K562 (cell line): ENCODE measurements at regions not wholly inside any gene's neighbourhood (a gene's known extent, or its start where the extent isn't known, plus 50 kb on each side); places are given as distances from the start of the nearest gene placed in this dataset.

Source experiments
- ATAC-seq: fragments of 200-7000 bp; cut with Tn5 transposase; 3 replicates; pipeline ENCODE4 v1.9.1; 2020; ENCODE audit warnings: moderate library complexity
- BruUV-seq: library from RNA; stranded (reverse); fragments of 400-500 nt; replicated peaks from 2 replicates; lab custom pipeline; 2021; lab: Mats Ljungman, UMichigan
- CTCF ChIA-PET: fragments of 300-600 bp; formaldehyde crosslinking; extraction: SDS; loops from one replicate; lab custom pipeline; 2021; ENCODE audit warnings: low intra/inter-chr PET ratio; lab: Yijun Ruan, JAX
- POLR2A ChIA-PET: fragments of 300-600, 350-650 bp; sonication (Branson Sonifier 250); formaldehyde crosslinking; extraction: SDS; loops from one replicate; lab custom pipeline; 2021; ENCODE audit warnings: antibody characterized with exemption, inconsistent platforms; lab: Yijun Ruan, JAX
- DNase-seq, 4 experiments: peaks; one replicate each; pipeline versions ENCODE4 v3.0.0 to v3.0.0-alpha.2; 2011 to 2018; ENCODE audit warnings: low spot score in 3 of 4, mixed read lengths in 3 of 4; ENCODE audit errors: extremely low read depth in 1 of 4
- FAIRE-seq: peaks from 2 replicates; lab custom pipeline; 2011; peaks lifted over from hg19 to GRCh38; lab: Jason Lieb, UNC
- H2AFZ ChIP-seq: 2 replicates; pipeline ENCODE4 v1.6.0; 2011; ENCODE audit warnings: low read depth, low read length, control low read depth, inconsistent platforms
- H3K27ac ChIP-seq: fragments of 200-600 bp; 3 replicates; pipeline ENCODE4 v1.8.0; 2011; ENCODE audit warnings: low read depth, mild to moderate bottlenecking, control low read depth, inconsistent platforms, low read length, moderate library complexity, mixed read lengths; ENCODE audit errors: extremely low read depth
- H3K27me3 ChIP-seq, 2 experiments: fragments of 300-600 bp in 1 of 2; 2 replicates in 1 of 2; 3 replicates in 1 of 2; pipeline versions ENCODE4 v1.6.0 to v1.8.0; 2011; ENCODE audit warnings: inconsistent platforms in 2 of 2, low read length in 2 of 2, mild to moderate bottlenecking in 1 of 2, mixed read lengths in 1 of 2, moderate library complexity in 1 of 2; ENCODE audit not compliant: control insufficient read depth in 2 of 2, insufficient read depth in 2 of 2
- H3K36me3 ChIP-seq: fragments of 300-600 bp; 3 replicates; pipeline ENCODE4 v1.8.0; 2011; ENCODE audit warnings: mild to moderate bottlenecking, low read length, inconsistent platforms; ENCODE audit not compliant: control insufficient read depth, insufficient read depth
- H3K4me1 ChIP-seq, 2 experiments: fragments of 200-600 bp in 1 of 2; replicated peaks in 1 of 2; 2 replicates in 1 of 2; 3 replicates in 1 of 2; pipeline versions ENCODE4 v1.5.1 to v1.8.0; 2011; ENCODE audit warnings: inconsistent platforms in 2 of 2, low read length in 2 of 2, mild to moderate bottlenecking in 1 of 2, mixed read lengths in 1 of 2, moderate library complexity in 1 of 2; ENCODE audit not compliant: control insufficient read depth in 2 of 2, insufficient read depth in 2 of 2
- H3K4me2 ChIP-seq: 2 replicates; pipeline ENCODE4 v1.6.1; 2011; ENCODE audit warnings: low read length, control low read depth, inconsistent platforms, mixed read lengths; ENCODE audit not compliant: insufficient read depth
- H3K4me3 ChIP-seq: fragments of 200-600 bp; sonication (generic), shearing (Covaris generic); 2 replicates; pipeline ENCODE4 v1.5.1; 2016; ENCODE audit warnings: control low read depth, inconsistent platforms
- H3K79me2 ChIP-seq: fragments of 200-600 bp; 3 replicates; pipeline ENCODE4 v1.8.0; 2011; ENCODE audit warnings: low read length, inconsistent platforms; ENCODE audit not compliant: control insufficient read depth, insufficient read depth
- H3K9ac ChIP-seq, 2 experiments: 2 replicates each; pipeline versions ENCODE4 v1.6.0 to v1.6.1; 2011; ENCODE audit warnings: low read depth in 2 of 2, low read length in 2 of 2, control low read depth in 1 of 2, inconsistent platforms in 1 of 2, mild to moderate bottlenecking in 1 of 2, mixed read lengths in 1 of 2; ENCODE audit not compliant: insufficient read depth in 1 of 2
- H3K9me1 ChIP-seq: one replicate; pipeline ENCODE4 v1.6.0; 2011; ENCODE audit warnings: inconsistent platforms, mild to moderate bottlenecking, low read length, moderate library complexity; ENCODE audit not compliant: control insufficient read depth, insufficient read depth
- H3K9me3 ChIP-seq: replicated peaks from 2 replicates; pipeline ENCODE4 v1.5.1; 2011; ENCODE audit warnings: low read depth, low read length, inconsistent platforms; ENCODE audit not compliant: control insufficient read depth, insufficient read depth
- H4K20me1 ChIP-seq: replicated peaks from 2 replicates; pipeline ENCODE4 v1.6.1; 2011; ENCODE audit warnings: low read length, inconsistent platforms, mixed read lengths; ENCODE audit not compliant: control insufficient read depth, insufficient read depth
- CBX1 ChIP-seq: sonication (generic); IDR thresholded peaks from 2 replicates; pipeline ENCODE4 v1.6.1; 2016; ENCODE audit warnings: antibody characterized with exemption, low read depth, mild to moderate bottlenecking
- ERF ChIP-seq: fragments of 450-650 bp; formaldehyde crosslinking; IDR thresholded peaks from 2 replicates; pipeline ENCODE4 v1.4.0; 2020; ENCODE audit warnings: mild to moderate bottlenecking, mixed read lengths
- MEIS2 ChIP-seq: fragments of 450-650 bp; IDR thresholded peaks from 2 replicates; pipeline ENCODE4 v1.6.1; 2014; ENCODE audit warnings: mild to moderate bottlenecking; ENCODE audit not compliant: partially characterized antibody
- NRF1 ChIP-seq, 2 experiments: fragments of 450-650 bp; IDR thresholded peaks in 1 of 2; conservative IDR thresholded peaks in 1 of 2; 2 replicates each; pipeline ENCODE4 v1.6.1; 2014; ENCODE audit warnings: mild to moderate bottlenecking in 2 of 2
- SMARCA5 ChIP-seq: fragments of 450-650 bp; IDR thresholded peaks from 2 replicates; pipeline ENCODE4 v1.6.1; 2016
- SMARCC2 ChIP-seq: fragments of 450-650 bp; IDR thresholded peaks from 2 replicates; pipeline ENCODE4 v1.6.1; 2017; ENCODE audit warnings: antibody characterized with exemption, moderate library complexity, mild to moderate bottlenecking, low read depth
- WGBS: fragments of 100-300 bp; shearing (Covaris generic); methylation state at CpG from one replicate; pipeline ENCODE4 v1.1.6; 2016; ENCODE audit warnings: low coverage, mixed read lengths; ENCODE audit not compliant: insufficient coverage; ENCODE audit errors: missing lambda C conversion rate; 5-methylcytosine and 5-hydroxymethylcytosine counted together
- in situ Hi-C: fragments of 300-500 bp; cut with MboI; formaldehyde crosslinking; loops from 4 replicates; pipeline ENCODE4 v1.15.0; 2018; ENCODE audit warnings: inconsistent platforms, mixed read lengths
- intact Hi-C: fragments of 100-400 bp; cut with micrococcal nuclease; formaldehyde crosslinking; loops from 2 replicates; pipeline ENCODE4 v1.14.2; 2022
- TF ChIP-seq, protein P1 (sequence below): fragments of 450-650 bp; IDR thresholded peaks from 2 replicates; pipeline ENCODE4 v1.6.1; 2016; ENCODE audit warnings: missing biosample characterization, missing genetic modification characterization
- TF ChIP-seq, protein P2 (sequence below): fragments of 450-650 bp; IDR thresholded peaks from 2 replicates; pipeline ENCODE4 v1.6.1; 2016; ENCODE audit warnings: antibody characterized with exemption

DNA sequence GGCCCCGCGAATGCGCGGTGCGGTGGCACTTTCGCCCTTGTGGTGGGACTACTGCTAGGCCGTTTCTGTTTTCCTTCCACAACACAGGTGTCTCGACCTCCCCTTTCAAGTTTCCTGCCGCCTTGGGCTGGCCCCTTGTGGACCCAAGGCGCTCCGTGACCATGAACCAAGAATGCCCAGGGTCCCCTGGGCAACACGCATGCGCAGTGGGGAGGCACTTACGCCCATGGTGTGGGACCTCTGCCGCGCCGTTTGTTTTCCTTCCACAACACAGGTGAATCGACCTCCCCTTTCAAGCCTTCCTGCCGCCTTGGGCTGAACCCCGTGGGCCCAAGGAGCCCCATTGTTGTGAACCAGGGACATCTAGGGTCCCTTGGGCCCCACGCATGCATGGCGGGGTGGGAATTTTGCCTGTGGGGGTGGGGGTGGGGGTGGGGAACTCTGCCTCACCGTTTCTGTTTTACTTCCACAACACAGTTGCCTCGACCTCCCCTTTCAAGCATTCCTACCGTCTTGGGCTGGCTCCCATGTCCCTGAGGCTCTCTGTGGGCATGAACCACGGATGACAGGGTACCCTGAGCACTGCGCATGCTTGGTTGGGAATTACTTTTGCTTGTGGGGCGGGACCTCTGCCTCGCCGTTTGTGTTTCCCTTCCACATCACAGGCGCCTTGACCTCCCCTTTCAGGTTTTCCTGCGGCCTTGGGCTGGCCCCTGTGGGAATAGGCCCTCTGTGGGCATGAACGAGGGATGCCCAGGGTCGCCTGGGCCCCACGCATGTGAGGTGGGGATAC lies 355.1 kb downstream of the ALG10 start:
- Histone ChIP-seq H3K36me3 (no peaks in the 10 kb centered on the region), H3K27me3 (peaks cover 3 to 34% of the 10 kb centered on the region in 2 experiments; a peak in 3 of 5 replicates), H3K4me2 (peak overlapping the region; percentile 70; the same call in 1 of the 2 replicates), H3K9me1 (no peaks in the 10 kb centered on the region), H3K9ac (no peak overlapping the region), H4K20me1 (0 out of 2 replicates have a peak, but pooled peaks cover 4% of the 10 kb centered on the region), H3K4me3 (no peak overlapping the region), H2AFZ (peak overlapping the region; percentile 83; the same call in 1 of the 2 replicates), H3K4me1 (peaks cover 0 to 47% of the 10 kb centered on the region in 2 experiments; a peak in 3 of 5 replicates), H3K79me2 (no peaks in the 10 kb centered on the region), H3K27ac (no peak overlapping the region), H3K9me3 (no peaks in the 10 kb centered on the region)
- FAIRE-seq: no peak
- POLR2A ChIA-PET: no interaction called here
- WGBS: 34% methylated on average over 30 of the region's 35 CpGs
- no peak for DNase-seq
- CTCF ChIA-PET: no interaction called here
- no TSS peak for BruUV-seq
- TF ChIP-seq CBX1 (no peak), NRF1 (conservative IDR thresholded peaks at IDR 0.05 in 1 of 2, IDR thresholded peaks at IDR 0.05 in 1 of 2) (peak; percentile 45 to 55; a peak in 3 of 4 replicates)
- ATAC-seq: no peak
- in situ Hi-C loops: no loop called here
- intact Hi-C loops: no loop called here

DNA sequence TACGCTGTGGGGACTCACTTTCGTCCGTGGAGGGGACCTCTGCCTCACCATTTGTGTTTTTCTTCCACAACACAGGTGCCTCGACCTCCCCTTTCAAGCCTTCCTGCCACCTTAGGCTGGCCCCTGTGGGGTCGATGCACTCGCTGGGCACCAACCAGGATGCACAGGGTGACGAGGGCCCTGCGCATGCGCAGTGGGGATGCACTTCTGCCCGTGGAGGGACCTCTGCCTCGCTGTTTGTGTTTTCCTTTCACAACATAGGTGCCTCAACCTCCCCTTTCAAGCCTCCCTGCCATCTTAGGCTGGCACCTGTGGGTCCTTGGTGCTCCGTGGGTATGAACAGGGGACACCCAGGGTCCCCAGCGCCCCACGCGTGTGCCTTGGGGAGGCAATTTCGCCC lies 356.8 kb downstream of the ALG10 start:
- no peaks in the 10 kb centered on the region for H3K9me1 ChIP-seq
- CTCF ChIA-PET: no interaction called here
- BruUV-seq: no TSS peak
- WGBS: 11% methylated on average over 15 of the region's 16 CpGs
- 0 out of 2 replicates have a peak, but pooled peaks cover 4% of the 10 kb centered on the region for H4K20me1 ChIP-seq
- POLR2A ChIA-PET: interaction anchor here (0.6 kb wide), 1 partner anchor 25 kb away, joined by 3 read pairs; no protein-coding TSS in a partner anchor
- no peak for DNase-seq
- H3K9ac ChIP-seq: peak overlapping the region in 1 of 2 experiments; percentile 52; a peak in 1 of 4 replicates
- peaks cover 0 to 33% of the 10 kb centered on the region in 2 experiments; a peak in 3 of 5 replicates for H3K4me1 ChIP-seq
- FAIRE-seq: no peak
- ATAC-seq: no peak
- in situ Hi-C loops: no loop called here
- intact Hi-C loops: no loop called here
- TF ChIP-seq MEIS2 (peak; percentile 36), NRF1 (conservative IDR thresholded peaks at IDR 0.05 in 1 of 2, IDR thresholded peaks at IDR 0.05 in 1 of 2) (peak; percentile 92 to 93), ERF (CRISPR knock-in tag) (no peak), SMARCA5 (no peak), SMARCC2 (no peak)
- TF ChIP-seq, protein P1, sequence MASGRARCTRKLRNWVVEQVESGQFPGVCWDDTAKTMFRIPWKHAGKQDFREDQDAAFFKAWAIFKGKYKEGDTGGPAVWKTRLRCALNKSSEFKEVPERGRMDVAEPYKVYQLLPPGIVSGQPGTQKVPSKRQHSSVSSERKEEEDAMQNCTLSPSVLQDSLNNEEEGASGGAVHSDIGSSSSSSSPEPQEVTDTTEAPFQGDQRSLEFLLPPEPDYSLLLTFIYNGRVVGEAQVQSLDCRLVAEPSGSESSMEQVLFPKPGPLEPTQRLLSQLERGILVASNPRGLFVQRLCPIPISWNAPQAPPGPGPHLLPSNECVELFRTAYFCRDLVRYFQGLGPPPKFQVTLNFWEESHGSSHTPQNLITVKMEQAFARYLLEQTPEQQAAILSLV: no peak
- TF ChIP-seq, protein P2, sequence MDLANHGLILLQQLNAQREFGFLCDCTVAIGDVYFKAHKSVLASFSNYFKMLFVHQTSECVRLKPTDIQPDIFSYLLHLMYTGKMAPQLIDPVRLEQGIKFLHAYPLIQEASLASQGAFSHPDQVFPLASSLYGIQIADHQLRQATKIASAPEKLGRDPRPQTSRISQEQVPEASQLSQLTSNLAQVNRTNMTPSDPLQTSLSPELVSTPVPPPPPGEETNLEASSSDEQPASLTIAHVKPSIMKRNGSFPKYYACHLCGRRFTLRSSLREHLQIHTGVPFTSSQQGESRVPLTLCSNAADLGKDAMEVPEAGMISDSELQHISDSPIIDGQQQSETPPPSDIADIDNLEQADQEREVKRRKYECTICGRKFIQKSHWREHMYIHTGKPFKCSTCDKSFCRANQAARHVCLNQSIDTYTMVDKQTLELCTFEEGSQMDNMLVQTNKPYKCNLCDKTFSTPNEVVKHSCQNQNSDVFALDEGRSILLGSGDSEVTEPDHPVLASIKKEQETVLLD: peak; percentile 65
- H3K4me2 ChIP-seq: no peak overlapping the region
- no peaks in the 10 kb centered on the region for H3K79me2 ChIP-seq
- H3K9me3 ChIP-seq: no peaks in the 10 kb centered on the region
- H3K27ac ChIP-seq: no peak overlapping the region
- no peak overlapping the region for H3K4me3 ChIP-seq
- H3K36me3 ChIP-seq: no peaks in the 10 kb centered on the region
- peaks cover 0 to 41% of the 10 kb centered on the region in 2 experiments; a peak in 3 of 5 replicates for H3K27me3 ChIP-seq
- peak overlapping the region; percentile 24; the same call in 1 of the 2 replicates for H2AFZ ChIP-seq
